ENCODE measurements at regions not wholly inside any gene's neighbourhood (a gene's known extent, or its start where the extent isn't known, plus 50 kb on each side); places are given as distances from the start of the nearest gene placed in this dataset.
"Not testable (repeated sequence)": the region's sequence is repeated elsewhere in the genome, so short reads cannot be mapped to it uniquely, and the experiment has no call there.

DNA sequence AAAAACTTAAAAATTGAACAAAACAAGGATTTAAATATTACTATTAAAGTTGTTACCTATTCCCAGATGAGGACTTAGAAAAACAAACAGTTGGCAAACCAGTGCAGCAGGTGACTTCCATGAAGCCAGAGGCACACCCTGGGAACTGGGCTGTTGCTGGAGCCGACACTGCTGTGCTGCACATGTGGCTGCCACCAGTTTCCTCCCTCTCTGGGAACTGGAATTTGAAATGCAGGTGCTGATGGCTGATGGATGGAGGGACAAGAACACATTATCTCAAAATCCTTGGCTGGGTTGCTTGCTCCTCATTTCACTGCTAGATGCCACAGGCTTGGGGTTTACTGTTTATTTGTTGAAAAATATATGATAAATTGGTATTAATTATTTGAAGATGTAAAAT is 471.2 kb upstream of the NDN start:
- not testable (repeated sequence) for DNase-seq

DNA sequence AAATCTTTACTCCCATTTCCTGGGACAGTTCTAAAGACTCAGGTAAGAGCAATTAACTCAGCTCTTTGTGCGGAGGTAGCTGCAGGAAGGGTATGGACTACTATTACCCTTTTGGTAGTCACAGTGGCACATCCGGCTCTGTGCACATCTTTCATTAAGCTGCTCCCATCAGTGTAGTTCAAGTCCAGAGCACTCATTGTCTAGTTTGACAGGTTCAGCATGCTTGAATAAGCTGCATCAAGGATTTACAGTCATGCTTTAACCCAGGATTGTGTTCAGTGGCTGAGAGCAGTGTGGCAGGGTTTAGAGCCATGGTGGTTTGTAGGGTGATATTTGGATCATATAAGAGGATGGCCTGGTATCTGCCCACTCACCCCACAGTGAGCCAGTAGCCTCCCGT is 478.4 kb upstream of the NDN start:
- DNase-seq = not testable (repeated sequence)

DNA sequence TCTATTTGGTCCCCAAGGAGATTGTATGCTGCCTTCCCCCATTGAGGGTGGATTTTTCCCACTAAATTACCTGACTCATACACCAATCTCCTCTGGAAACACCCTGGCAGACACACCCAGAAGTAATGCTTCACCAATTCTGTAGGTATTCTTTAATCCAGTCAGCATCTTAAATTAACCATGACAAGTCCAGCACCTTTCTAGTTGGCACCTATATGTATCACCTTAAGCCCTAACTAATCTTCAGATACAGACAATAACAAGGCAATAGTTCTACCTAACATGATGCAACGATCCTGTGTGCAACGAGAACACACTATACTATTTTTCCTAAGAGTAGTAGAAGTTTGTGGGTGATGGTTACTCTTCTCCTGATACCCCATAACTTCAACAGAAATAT is 473.3 kb upstream of the NPAP1 start:
- not testable (repeated sequence) for DNase-seq

DNA sequence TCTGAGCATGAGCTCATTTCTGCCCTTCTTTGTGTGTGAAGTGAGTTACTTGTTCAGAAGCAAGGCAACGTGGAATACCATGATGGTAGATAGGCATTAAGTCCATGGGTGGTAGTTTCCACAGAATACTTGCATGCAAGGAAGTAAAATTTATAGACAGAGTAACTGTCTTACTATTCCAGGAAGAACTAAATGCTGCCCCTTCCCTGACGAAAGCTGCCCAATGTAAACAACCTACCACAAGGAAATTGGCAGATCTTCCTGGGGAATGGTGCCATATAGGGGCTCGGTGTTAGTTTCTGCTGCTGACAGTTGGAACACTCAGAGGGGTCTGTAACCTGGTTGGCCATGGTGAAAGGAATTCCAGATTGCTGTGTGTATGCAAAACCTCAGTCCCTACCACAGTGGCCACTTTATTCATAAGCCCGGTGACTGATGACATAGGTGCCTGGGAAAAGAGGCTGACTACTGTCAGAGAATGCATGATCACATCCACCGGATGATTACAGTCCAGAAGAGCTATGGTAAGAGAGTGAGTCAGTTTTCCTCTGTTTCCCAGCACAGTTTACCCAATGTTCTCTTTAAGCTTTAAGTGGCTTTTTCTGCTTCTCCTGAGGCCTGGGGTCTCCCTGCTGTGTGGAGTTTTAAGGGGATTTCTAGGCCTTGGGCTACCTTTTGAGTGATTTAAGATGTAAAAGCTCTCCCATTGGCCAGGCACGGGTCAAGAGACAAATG is 463.7 kb upstream of the NPAP1 start:
- not testable (repeated sequence) for DNase-seq

GRCh38 chr15:24223739-24224138 is 451.8 kb upstream of the NPAP1 start:
- DNase-seq = no peak

GRCh38 chr15:24224161-24224560 is 451.4 kb upstream of the NPAP1 start:
- DNase-seq = no peak

GRCh38 chr15:24228922-24229321 is 446.7 kb upstream of the NPAP1 start:
- DNase-seq = not testable (repeated sequence)

DNA sequence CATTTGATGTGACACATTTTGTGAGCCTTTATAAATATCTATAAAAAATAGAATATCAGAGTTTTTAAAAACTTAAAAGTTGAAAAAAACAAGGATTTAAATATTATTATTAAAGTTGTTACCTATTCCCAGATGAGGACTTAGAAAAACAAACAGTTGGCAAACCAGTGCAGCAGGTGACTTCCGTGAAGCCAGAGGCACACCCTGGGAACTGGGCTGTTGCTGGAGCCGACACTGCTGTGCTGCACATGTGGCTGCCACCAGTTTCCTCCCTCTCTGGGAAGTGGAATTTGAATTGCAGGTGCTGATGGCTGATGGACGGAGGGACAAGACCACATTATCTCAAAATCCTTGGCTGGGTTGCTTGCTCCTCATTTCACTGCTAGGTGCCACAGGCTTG is 442.4 kb upstream of the NPAP1 start:
- DNase-seq = not testable (repeated sequence)

GRCh38 chr15:24240580-24240979 is 435.0 kb upstream of the NPAP1 start:
- DNase-seq = not testable (repeated sequence)

DNA sequence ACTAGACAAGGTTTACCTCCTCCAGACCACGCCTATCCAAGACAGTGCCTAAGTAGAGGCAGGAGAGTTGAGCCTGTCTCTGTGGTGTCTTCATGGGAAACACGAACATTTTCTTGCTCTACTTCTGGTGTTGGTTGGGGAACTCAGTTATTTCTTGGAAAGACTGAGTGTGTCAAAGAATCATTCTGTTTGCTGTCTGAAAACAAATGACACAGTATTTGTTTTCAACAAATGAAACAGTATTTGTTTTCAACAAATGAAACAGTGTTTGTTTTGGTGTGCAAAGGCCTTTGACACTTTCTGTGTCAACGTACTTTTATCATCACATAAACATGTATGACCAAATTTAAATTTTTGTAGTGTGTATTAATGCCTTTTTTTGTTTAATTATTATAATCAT is 416.5 kb upstream of the NPAP1 start:
- not testable (repeated sequence) for DNase-seq

DNA sequence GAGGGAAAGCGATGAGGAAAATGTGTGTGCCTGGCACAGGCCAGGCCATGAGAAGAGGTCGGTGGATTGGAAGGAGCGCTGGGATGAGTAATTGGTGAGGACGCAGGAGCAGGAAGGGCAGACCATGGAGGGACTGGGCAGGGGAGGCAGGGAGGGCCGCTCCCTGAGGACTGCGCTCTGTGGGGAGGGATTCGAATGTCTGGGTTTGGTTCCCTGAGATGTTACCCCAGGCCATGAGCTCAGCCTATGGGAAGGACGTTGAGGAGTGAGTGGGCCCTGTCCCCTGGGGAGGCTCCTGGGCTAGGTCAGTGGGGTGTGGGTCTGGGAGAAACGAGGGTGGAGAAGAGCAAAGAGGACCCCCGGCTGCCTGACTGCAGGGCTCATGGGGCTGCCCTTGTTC is 415.2 kb upstream of the NPAP1 start:
- not testable (repeated sequence) for DNase-seq

- not testable (repeated sequence) for DNase-seq
Observed at GRCh38 chr15:24260854-24261253, 414.7 kb upstream of the NPAP1 start.

GRCh38 chr15:24268536-24269165 is 406.9 kb upstream of the NPAP1 start:
- not testable (repeated sequence) for DNase-seq

DNA sequence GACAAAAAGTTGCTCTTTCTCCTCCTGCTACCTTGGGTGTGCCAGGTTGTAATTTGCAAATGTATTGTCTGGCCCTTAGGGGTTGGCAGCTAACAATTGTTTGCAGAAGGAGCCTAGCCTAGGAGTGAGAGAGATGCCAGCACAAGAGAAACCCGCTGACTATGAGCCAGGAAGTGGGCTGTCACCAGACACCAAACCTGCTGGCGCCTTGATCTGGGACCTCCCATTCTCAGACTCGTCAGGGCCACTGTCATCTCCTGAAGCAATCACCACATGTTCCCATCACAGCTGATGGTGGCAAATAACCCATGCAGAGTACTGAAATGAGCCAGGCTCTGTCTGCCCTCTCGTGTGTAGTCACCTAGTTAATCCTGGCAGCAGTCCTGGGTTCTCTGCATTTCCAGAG is 406.4 kb upstream of the NPAP1 start:
- no peak for DNase-seq

GRCh38 chr15:24269923-24270322 is 405.7 kb upstream of the NPAP1 start:
- no peak for DNase-seq

GRCh38 chr15:24271496-24272244 is 403.9 kb upstream of the NPAP1 start:
- not testable (repeated sequence) for DNase-seq

- DNase-seq = no peak
Observed at GRCh38 chr15:24292837-24293236, 382.7 kb upstream of the NPAP1 start.

DNA sequence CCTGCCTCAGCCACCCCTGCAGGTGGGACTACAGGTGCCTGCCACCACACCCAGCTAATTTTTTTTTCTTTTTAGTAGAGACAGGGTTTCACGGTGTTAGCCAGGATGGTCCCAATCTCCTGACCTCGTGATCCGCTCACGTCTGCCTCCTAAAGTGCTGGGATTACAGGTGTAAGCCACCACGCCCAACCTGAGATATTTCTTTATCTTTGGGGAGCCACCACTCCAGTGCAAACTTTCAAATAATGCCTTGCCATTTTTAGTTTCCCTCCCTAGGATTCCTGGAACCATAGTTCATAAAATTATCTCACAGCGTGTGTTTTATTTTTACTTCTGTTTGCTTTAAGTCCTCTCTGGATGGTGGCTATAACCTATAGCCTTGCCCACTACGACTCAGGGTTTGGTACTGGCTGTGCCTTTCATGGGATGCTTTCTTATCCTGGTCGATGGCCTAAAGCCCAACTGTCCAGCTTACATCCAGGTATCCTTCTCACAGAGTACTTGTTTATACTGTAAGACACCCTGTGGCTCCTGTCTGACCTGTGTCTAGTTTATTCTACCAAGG is 374.7 kb upstream of the NPAP1 start:
- DNase-seq = not testable (repeated sequence)

GRCh38 chr15:24301999-24302398 is 373.6 kb upstream of the NPAP1 start:
- DNase-seq = not testable (repeated sequence)

GRCh38 chr15:24304747-24305146 is 370.8 kb upstream of the NPAP1 start:
- not testable (repeated sequence) for DNase-seq

- DNase-seq = not testable (repeated sequence)
Observed at GRCh38 chr15:24305643-24306042, 369.9 kb upstream of the NPAP1 start.

GRCh38 chr15:24309700-24310099 is 365.9 kb upstream of the NPAP1 start:
- DNase-seq = not testable (repeated sequence)

GRCh38 chr15:24311692-24312091 is 363.9 kb upstream of the NPAP1 start:
- DNase-seq = not testable (repeated sequence)
